ENCODE measurements at regions not wholly inside any gene's neighbourhood (a gene's known extent, or its start where the extent isn't known, plus 50 kb on each side); places are given as distances from the start of the nearest gene placed in this dataset.

DNA sequence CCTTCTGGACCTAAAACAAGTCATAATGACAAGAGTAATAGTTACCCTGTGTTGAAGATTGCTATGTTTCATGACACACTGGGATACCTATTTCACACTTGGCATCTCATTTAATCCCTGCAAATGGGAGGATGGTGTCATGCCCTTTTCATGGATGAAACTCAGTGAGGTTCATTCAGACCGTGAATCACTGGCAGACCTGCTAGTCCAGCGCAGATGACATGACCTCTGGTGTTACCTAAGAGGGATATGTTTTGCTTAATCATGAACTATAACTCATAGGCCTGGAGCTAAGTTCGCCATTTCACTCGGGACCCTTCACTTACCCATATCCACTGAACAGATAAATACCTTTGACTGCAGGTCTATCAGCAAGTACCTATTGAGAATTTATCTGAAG, 286.6 kb upstream of the FMN2 start:
- TF ChIP-seq, protein P1, sequence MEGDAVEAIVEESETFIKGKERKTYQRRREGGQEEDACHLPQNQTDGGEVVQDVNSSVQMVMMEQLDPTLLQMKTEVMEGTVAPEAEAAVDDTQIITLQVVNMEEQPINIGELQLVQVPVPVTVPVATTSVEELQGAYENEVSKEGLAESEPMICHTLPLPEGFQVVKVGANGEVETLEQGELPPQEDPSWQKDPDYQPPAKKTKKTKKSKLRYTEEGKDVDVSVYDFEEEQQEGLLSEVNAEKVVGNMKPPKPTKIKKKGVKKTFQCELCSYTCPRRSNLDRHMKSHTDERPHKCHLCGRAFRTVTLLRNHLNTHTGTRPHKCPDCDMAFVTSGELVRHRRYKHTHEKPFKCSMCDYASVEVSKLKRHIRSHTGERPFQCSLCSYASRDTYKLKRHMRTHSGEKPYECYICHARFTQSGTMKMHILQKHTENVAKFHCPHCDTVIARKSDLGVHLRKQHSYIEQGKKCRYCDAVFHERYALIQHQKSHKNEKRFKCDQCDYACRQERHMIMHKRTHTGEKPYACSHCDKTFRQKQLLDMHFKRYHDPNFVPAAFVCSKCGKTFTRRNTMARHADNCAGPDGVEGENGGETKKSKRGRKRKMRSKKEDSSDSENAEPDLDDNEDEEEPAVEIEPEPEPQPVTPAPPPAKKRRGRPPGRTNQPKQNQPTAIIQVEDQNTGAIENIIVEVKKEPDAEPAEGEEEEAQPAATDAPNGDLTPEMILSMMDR (IDR thresholded peaks at IDR 0.05), result no peak
- TF ChIP-seq POLR2A (IDR thresholded peaks at IDR 0.05), result no peak
